HepG2 (cell line): ENCODE measurements at regions not wholly inside any gene's neighbourhood (a gene's known extent, or its start where the extent isn't known, plus 50 kb on each side); places are given as distances from the start of the nearest gene placed in this dataset.
"Not testable (repeated sequence)": the region's sequence is repeated elsewhere in the genome, so short reads cannot be mapped to it uniquely, and the experiment has no call there.

Experiments used
- ATAC-seq: fragments of 200-7000 bp; cut with Tn5 transposase; 3 replicates; pipeline ENCODE4 v1.9.1; 2020; ENCODE audit warnings: mild to moderate bottlenecking, moderate library complexity
- BruUV-seq: library from RNA; stranded (reverse); fragments of 400-500 nt; replicated peaks from 2 replicates; lab custom pipeline; 2021; lab: Mats Ljungman, UMichigan
- CTCF ChIA-PET: fragments of 300-600 bp; formaldehyde crosslinking; extraction: SDS; loops from one replicate; lab custom pipeline; 2021; ENCODE audit warnings: low total read pairs, inconsistent platforms, low intra/inter-chr PET ratio; lab: Yijun Ruan, JAX
- POLR2A ChIA-PET: fragments of 350-600 bp; sonication (Branson Sonifier 250); formaldehyde crosslinking; loops from one replicate; lab custom pipeline; 2020; ENCODE audit warnings: antibody characterized with exemption, inconsistent platforms; lab: Yijun Ruan, JAX
- DNase-seq: peaks from one replicate; pipeline ENCODE4 v3.0.0-alpha.2; 2015; ENCODE audit warnings: low spot score
- FAIRE-seq: peaks from 3 replicates; lab custom pipeline; 2011; peaks lifted over from hg19 to GRCh38; lab: Jason Lieb, UNC
- H2AFZ ChIP-seq: one replicate; pipeline ENCODE4 v1.6.1; 2011; ENCODE audit warnings: low read length, inconsistent platforms
- H3K27ac ChIP-seq: fragments of 300-600 bp; 3 replicates; pipeline ENCODE4 v1.8.0; 2011; ENCODE audit warnings: mixed run types, mild to moderate bottlenecking, mixed read lengths, low read length, inconsistent platforms; ENCODE audit not compliant: insufficient read depth; ENCODE audit errors: extremely low read length
- H3K27me3 ChIP-seq, 2 experiments: fragments of 200-600 bp in 1 of 2; 2 replicates in 1 of 2; 3 replicates in 1 of 2; pipeline versions ENCODE4 v1.6.0 to v1.8.0; 2011; ENCODE audit warnings: low read length in 2 of 2, mild to moderate bottlenecking in 2 of 2, moderate library complexity in 2 of 2, inconsistent platforms in 1 of 2; ENCODE audit not compliant: insufficient read depth in 2 of 2, control insufficient read depth in 1 of 2
- H3K36me3 ChIP-seq, 2 experiments: fragments of 200-600 bp in 1 of 2; replicated peaks in 1 of 2; 2 replicates in 1 of 2; 3 replicates in 1 of 2; pipeline versions ENCODE4 v1.5.1 to v1.8.0; 2011; ENCODE audit warnings: low read length in 2 of 2, inconsistent platforms in 1 of 2; ENCODE audit not compliant: insufficient read depth in 2 of 2, control insufficient read depth in 1 of 2
- H3K4me1 ChIP-seq: 2 replicates; pipeline ENCODE4 v1.5.1; 2012; ENCODE audit warnings: low read length, inconsistent platforms; ENCODE audit not compliant: insufficient read depth
- H3K4me2 ChIP-seq: 2 replicates; pipeline ENCODE4 v1.6.0; 2011; ENCODE audit warnings: low read depth, low read length, inconsistent platforms
- H3K4me3 ChIP-seq, 3 experiments: fragments of 200-600 bp in 1 of 3; sonication (generic), shearing (Covaris generic) in 1 of 3; replicated peaks in 1 of 3; 2 replicates each; pipeline ENCODE4 v1.5.1; 2011 to 2016; ENCODE audit warnings: low read length in 3 of 3, inconsistent platforms in 2 of 3, low read depth in 2 of 3, mild to moderate bottlenecking in 2 of 3, control low read depth in 1 of 3, mixed read lengths in 1 of 3; ENCODE audit not compliant: insufficient read depth in 1 of 3
- H3K79me2 ChIP-seq: one replicate; pipeline ENCODE4 v1.6.1; 2011; ENCODE audit warnings: low read length, inconsistent platforms; ENCODE audit not compliant: insufficient read depth
- H3K9ac ChIP-seq: 2 replicates; pipeline ENCODE4 v1.6.0; 2011; ENCODE audit warnings: mild to moderate bottlenecking, low read depth, low read length, inconsistent platforms; ENCODE audit not compliant: insufficient read depth
- H3K9me3 ChIP-seq: 2 replicates; pipeline ENCODE4 v1.5.1; 2012; ENCODE audit warnings: mild to moderate bottlenecking, low read length
- H4K20me1 ChIP-seq: 2 replicates; pipeline ENCODE4 v1.6.0; 2011; ENCODE audit warnings: inconsistent platforms, mild to moderate bottlenecking, low read length, moderate library complexity; ENCODE audit not compliant: insufficient read depth
- MIER2 ChIP-seq: IDR thresholded peaks from 2 replicates; pipeline ENCODE4 v1.6.1; 2016; ENCODE audit warnings: missing biosample characterization, missing genetic modification reagents
- MTA1 ChIP-seq: sonication (generic); formaldehyde crosslinking; IDR thresholded peaks from 2 replicates; pipeline ENCODE4 v1.4.0; 2020; ENCODE audit warnings: missing genetic modification reagents, mild to moderate bottlenecking, borderline replicate concordance
- SRSF9 ChIP-seq: fragments of 200-400 bp; formaldehyde crosslinking; IDR thresholded peaks from 2 replicates; pipeline ENCODE4 v1.6.1; 2018; ENCODE audit warnings: borderline replicate concordance, mild to moderate bottlenecking, low read depth, low read length; ENCODE audit not compliant: insufficient read depth, poor library complexity, severe bottlenecking
- ZNF550 ChIP-seq: sonication (generic); formaldehyde crosslinking; IDR thresholded peaks from 2 replicates; pipeline ENCODE4 v1.4.0; 2020; ENCODE audit warnings: mild to moderate bottlenecking, missing genetic modification reagents, borderline replicate concordance
- ZNF83 ChIP-seq: sonication (generic); formaldehyde crosslinking; IDR thresholded peaks from 2 replicates; pipeline ENCODE4 v1.4.0; 2020; ENCODE audit warnings: missing genetic modification reagents, mild to moderate bottlenecking, borderline replicate concordance
- WGBS: methylation state at CpG from one replicate; pipeline ENCODE4 v1.1.6; 2017; ENCODE audit warnings: low lambda C conversion rate; 5-methylcytosine and 5-hydroxymethylcytosine counted together
- in situ Hi-C: cut with HindIII; loops from 2 replicates; pipeline ENCODE4 v1.10.0; 2017; ENCODE audit warnings: low pct_unique_long_range_greater_than_20kb; ENCODE audit not compliant: extremely low pct_ligation_motif_present
- intact Hi-C: fragments of 100-400 bp; cut with micrococcal nuclease; formaldehyde crosslinking; loops from one replicate; pipeline ENCODE4 v1.10.0; 2022; ENCODE audit not compliant: unreplicated experiment
- TF ChIP-seq, protein P1 (sequence below): sonication (generic); formaldehyde crosslinking; IDR thresholded peaks from 2 replicates; pipeline ENCODE4 v1.4.0; 2020; ENCODE audit warnings: missing genetic modification reagents
- TF ChIP-seq, protein P2 (sequence below): sonication (generic); formaldehyde crosslinking; IDR thresholded peaks from 2 replicates; pipeline ENCODE4 v1.4.0; 2020; ENCODE audit warnings: mild to moderate bottlenecking, missing genetic modification reagents

DNA sequence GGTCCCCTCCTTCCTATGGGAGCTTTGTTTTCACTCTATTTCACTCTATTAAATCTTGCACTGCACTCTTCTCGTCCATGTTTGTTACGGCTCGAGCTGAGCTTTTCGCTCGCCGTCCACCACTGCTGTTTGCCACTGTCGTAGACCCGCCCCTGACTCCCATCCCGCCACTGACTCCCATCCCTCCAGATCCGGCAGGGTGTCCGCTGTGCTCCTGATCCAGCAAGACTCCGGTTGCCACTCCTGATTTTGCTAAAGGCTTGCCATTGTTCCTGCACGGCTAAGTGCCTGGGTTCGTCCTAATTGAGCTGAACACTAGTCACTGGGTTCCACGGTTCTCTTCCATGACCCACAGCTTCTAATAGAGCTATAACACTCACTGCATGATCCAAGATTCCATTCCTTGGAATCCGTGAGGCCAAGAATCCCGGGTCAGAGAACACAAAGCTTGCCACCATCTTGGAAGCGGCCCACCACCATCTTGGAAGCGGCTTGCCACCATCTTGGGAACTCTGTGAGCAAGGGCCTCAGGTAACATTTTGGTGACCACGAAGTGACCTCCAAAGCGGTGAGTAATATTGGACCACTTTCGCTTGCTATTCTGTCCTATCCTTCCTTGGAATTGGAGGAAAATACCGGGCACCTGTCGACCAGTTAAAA, 2025.4 kb downstream of the OLFM4 start:
- intact Hi-C loops, in situ Hi-C loops: not testable (repeated sequence)

DNA sequence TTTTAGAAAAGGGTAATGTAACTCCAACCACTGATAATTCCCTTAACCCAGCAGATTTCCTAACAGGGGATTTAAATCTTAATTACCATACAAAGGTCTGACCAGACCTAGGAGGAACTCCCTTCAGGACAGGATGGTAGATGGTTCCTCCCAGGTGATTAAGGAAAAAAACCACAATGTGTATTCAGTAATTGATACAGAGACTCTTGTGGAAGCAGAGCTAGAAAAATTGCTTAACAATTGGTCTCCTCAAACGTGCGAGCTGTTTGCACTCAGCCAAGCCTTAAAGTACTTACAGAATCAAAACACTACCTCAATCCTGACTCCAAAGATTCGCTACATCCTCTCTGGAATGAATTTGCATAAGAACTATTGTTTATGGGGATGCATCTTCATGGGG, 2027.1 kb downstream of the OLFM4 start:
- CTCF ChIA-PET, H2AFZ ChIP-seq, H3K4me2 ChIP-seq, DNase-seq, in situ Hi-C loops, FAIRE-seq, H3K36me3 ChIP-seq, H3K27ac ChIP-seq, BruUV-seq, H3K9ac ChIP-seq, H3K4me1 ChIP-seq, H3K4me3 ChIP-seq, intact Hi-C loops, H3K27me3 ChIP-seq, H4K20me1 ChIP-seq, POLR2A ChIA-PET, H3K79me2 ChIP-seq, ATAC-seq: not testable (repeated sequence)
- H3K9me3 ChIP-seq, result peaks cover 53% of the 10 kb centered on the region
- WGBS, result 5% methylated on average over 2 of the region's 3 CpGs

More for the DNA sequence above, 2025.4 kb downstream of the OLFM4 start:
- H3K4me2 ChIP-seq, H3K27ac ChIP-seq, H3K9ac ChIP-seq, POLR2A ChIA-PET, H4K20me1 ChIP-seq, H3K79me2 ChIP-seq, H3K4me1 ChIP-seq, FAIRE-seq, H3K4me3 ChIP-seq, H2AFZ ChIP-seq, ATAC-seq, H3K36me3 ChIP-seq, BruUV-seq, DNase-seq, H3K27me3 ChIP-seq, CTCF ChIA-PET: not testable (repeated sequence)
- WGBS, result 46% methylated on average over 22 of the region's 24 CpGs
- H3K9me3 ChIP-seq, result peaks cover 67% of the 10 kb centered on the region

DNA sequence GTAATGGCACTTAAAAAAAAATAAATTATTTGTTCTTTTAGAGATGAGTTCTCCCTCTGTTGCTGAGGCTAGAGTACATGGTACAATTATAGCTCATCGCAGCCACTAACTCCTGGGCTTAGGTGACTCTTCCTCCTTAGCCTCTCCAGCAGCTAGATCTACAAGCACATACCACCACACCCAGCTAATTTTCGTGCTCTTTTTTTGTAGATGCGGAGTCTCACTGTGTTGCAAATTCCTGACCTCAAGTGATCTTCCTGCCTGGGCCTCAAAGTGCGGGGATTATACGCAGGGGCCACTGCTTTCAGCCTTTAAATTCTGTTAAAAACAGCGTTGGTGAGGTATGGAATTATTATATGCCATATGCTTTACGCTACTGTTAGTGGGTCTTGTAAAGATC, 2034.0 kb downstream of the OLFM4 start:
- Histone ChIP-seq H3K27ac (no peak overlapping the region), H3K27me3 (no peaks in the 10 kb centered on the region), H3K9ac (no peak overlapping the region), H3K36me3 (no peaks in the 10 kb centered on the region), H3K4me3 (no peak overlapping the region), H3K4me1 (no peaks in the 10 kb centered on the region), H3K79me2 (no peaks in the 10 kb centered on the region), H3K4me2 (no peak overlapping the region), H4K20me1 (no peaks in the 10 kb centered on the region), H2AFZ (no peak overlapping the region), H3K9me3 (peaks cover 40% of the 10 kb centered on the region)
- no peak for ATAC-seq
- no peak for FAIRE-seq
- POLR2A ChIA-PET, result no interaction called here
- WGBS, result 5% methylated on average over 7 of the region's 7 CpGs
- intact Hi-C loops (no loop called here), in situ Hi-C loops (no loop called here)
- BruUV-seq, result no TSS peak
- no peak for DNase-seq
- CTCF ChIA-PET, result no interaction called here
- TF ChIP-seq, protein P1, sequence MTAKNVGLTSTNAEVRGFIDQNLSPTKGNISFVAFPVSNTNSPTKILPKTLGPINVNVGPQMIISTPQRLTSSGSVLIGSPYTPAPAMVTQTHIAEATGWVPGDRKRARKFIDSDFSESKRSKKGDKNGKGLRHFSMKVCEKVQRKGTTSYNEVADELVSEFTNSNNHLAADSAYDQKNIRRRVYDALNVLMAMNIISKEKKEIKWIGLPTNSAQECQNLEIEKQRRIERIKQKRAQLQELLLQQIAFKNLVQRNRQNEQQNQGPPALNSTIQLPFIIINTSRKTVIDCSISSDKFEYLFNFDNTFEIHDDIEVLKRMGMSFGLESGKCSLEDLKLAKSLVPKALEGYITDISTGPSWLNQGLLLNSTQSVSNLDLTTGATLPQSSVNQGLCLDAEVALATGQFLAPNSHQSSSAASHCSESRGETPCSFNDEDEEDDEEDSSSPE (CRISPR knock-in tag), result no peak
- TF ChIP-seq SRSF9 (no peak), ZNF550 (CRISPR knock-in tag) (no peak), MTA1 (CRISPR knock-in tag) (no peak), ZNF83 (CRISPR knock-in tag) (no peak), MIER2 (no peak)
- TF ChIP-seq, protein P2, sequence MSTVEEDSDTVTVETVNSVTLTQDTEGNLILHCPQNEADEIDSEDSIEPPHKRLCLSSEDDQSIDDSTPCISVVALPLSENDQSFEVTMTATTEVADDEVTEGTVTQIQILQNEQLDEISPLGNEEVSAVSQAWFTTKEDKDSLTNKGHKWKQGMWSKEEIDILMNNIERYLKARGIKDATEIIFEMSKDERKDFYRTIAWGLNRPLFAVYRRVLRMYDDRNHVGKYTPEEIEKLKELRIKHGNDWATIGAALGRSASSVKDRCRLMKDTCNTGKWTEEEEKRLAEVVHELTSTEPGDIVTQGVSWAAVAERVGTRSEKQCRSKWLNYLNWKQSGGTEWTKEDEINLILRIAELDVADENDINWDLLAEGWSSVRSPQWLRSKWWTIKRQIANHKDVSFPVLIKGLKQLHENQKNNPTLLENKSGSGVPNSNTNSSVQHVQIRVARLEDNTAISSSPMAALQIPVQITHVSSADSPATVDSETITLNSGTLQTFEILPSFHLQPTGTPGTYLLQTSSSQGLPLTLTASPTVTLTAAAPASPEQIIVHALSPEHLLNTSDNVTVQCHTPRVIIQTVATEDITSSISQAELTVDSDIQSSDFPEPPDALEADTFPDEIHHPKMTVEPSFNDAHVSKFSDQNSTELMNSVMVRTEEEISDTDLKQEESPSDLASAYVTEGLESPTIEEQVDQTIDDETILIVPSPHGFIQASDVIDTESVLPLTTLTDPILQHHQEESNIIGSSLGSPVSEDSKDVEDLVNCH (CRISPR knock-in tag), result no peak
